ENCODE measurements at regions not wholly inside any gene's neighbourhood (a gene's known extent, or its start where the extent isn't known, plus 50 kb on each side); places are given as distances from the start of the nearest gene placed in this dataset.

GRCh38 chr9:27934471-27934870 lies 361.2 kb upstream of the C9orf72 start:
- Histone ChIP-seq H3K27ac (ENCODE audit: low read depth, low read length) (no peak overlapping the region), H3K56ac (replicated peaks; ENCODE audit: insufficient read length, low read depth, low read length) (no peak overlapping the region), H3K4ac (replicated peaks; ENCODE audit: insufficient read length, low read depth, low read length) (no peak overlapping the region), H2BK120ac (replicated peaks; ENCODE audit: low read depth, low read length) (no peak overlapping the region), H3K79me2 (ENCODE audit: control insufficient read depth in 1 of 2, insufficient read depth in 2 of 2, low read length in 2 of 2) (no peaks in the 10 kb centered on the region), H2BK12ac (ENCODE audit: low read depth, low read length) (no peak overlapping the region), H3K14ac (ENCODE audit: insufficient read length) (no peak overlapping the region), H2BK5ac (ENCODE audit: low read depth, low read length) (no peak overlapping the region), H2AFZ (ENCODE audit: low read length) (peak overlapping the region; percentile 20; the same call in 1 of the 2 replicates), H3K4me1 (replicated peaks in 1 of 4; ENCODE audit: control insufficient read depth in 3 of 4, insufficient read depth in 4 of 4, low read length in 3 of 4) (peaks cover 0 to 2% (median 0%) of the 10 kb centered on the region in 4 experiments; a peak in 1 of 7 replicates), H4K5ac (ENCODE audit: insufficient read length, low read depth, low read length) (no peak overlapping the region), H2BK20ac (ENCODE audit: low read length) (no peak overlapping the region), H4K8ac (ENCODE audit: extremely low read depth, insufficient read depth, low read length) (no peak overlapping the region), H3K23ac (ENCODE audit: insufficient read length) (no peak overlapping the region), H3K27me3 (replicated peaks in 1 of 4; ENCODE audit: control insufficient read depth in 3 of 4, extremely low read depth in 1 of 4, insufficient read depth in 3 of 4, low read length in 3 of 4) (no peaks in the 10 kb centered on the region), H4K91ac (replicated peaks; ENCODE audit: insufficient read length, low read length) (no peak overlapping the region), H3K18ac (ENCODE audit: extremely low read depth, low read length) (no peak overlapping the region), H2BK15ac (ENCODE audit: low read length) (no peak overlapping the region), H3K79me1 (ENCODE audit: low read depth, low read length) (no peaks in the 10 kb centered on the region), H3K9ac (replicated peaks in 1 of 4; ENCODE audit: extremely low read depth in 1 of 4, low read depth in 3 of 4, low read length in 3 of 4) (no peak overlapping the region), H3K4me2 (ENCODE audit: insufficient read depth in 1 of 2, low read depth in 2 of 2, low read length in 2 of 2) (no peak overlapping the region), H2AK5ac (ENCODE audit: low read depth, low read length) (no peak overlapping the region), H3K9me3 (ENCODE audit: insufficient read depth in 2 of 2, low read depth in 1 of 2, low read length in 1 of 2) (no peaks in the 10 kb centered on the region), H4K20me1 (replicated peaks in 1 of 2; ENCODE audit: control insufficient read depth in 1 of 2, insufficient read depth in 2 of 2, low read length in 2 of 2) (no peaks in the 10 kb centered on the region), H3K36me3 (ENCODE audit: control insufficient read depth in 2 of 4, insufficient read depth in 4 of 4, low read length in 3 of 4) (no peaks in the 10 kb centered on the region), H3K4me3 (ENCODE audit: extremely low read depth in 1 of 4, insufficient read depth in 2 of 4, low read depth in 3 of 4, low read length in 4 of 4) (no peak overlapping the region), H3K23me2 (ENCODE audit: low read depth, low read length) (no peaks in the 10 kb centered on the region)
- DNase-seq (ENCODE audit: low read depth in 1 of 2, low spot score in 2 of 2), result no peak
- ChIA-PET CTCF (ENCODE audit: partially characterized antibody) (no interaction called here), POLR2A (ENCODE audit: partially characterized antibody) (no interaction called here)
- FAIRE-seq, result no peak
- 85% methylated on average over 5 of the region's 5 CpGs; no CpG with 5 or more reads in 1 of the 2 experiments for WGBS, 2 experiments (ENCODE audit: extremely low coverage in 1 of 2, insufficient coverage in 1 of 2, insufficient read length in 1 of 2, insufficient replicate concordance in 2 of 2, low coverage in 1 of 2, low lambda C conversion rate in 2 of 2, missing lambda C conversion rate in 1 of 2)
- TF ChIP-seq GTF2F1 (IDR thresholded peaks at IDR 0.05; ENCODE audit: borderline replicate concordance, low read depth, low read length) (no peak), JUND (IDR thresholded peaks at IDR 0.05; ENCODE audit: low read length) (no peak), PHF8 (conservative IDR thresholded peaks at IDR 0.05; ENCODE audit: low read depth, low read length) (no peak), SIN3A (conservative IDR thresholded peaks at IDR 0.05 in 1 of 2, IDR thresholded peaks at IDR 0.05 in 1 of 2; ENCODE audit: low read depth in 1 of 2, low read length in 2 of 2) (no peak), CTCF (IDR thresholded peaks at IDR 0.05; ENCODE audit: control extremely low read depth in 1 of 3, insufficient read depth in 1 of 3, low read depth in 1 of 3, low read length in 3 of 3) (no peak), KDM1A (IDR thresholded peaks at IDR 0.05; ENCODE audit: borderline replicate concordance, low read length) (no peak)
